NB4 (cell line): ENCODE measurements at regions not wholly inside any gene's neighbourhood (a gene's known extent, or its start where the extent isn't known, plus 50 kb on each side); places are given as distances from the start of the nearest gene placed in this dataset.
A peak's percentile ranks its signal among the peaks of the same experiment; 100 is the strongest.
"Not testable (repeated sequence)": the region's sequence is repeated elsewhere in the genome, so short reads cannot be mapped to it uniquely, and the experiment has no call there.

ENCODE experiments used
- DNase-seq: peaks from one replicate; pipeline ENCODE4 v3.0.0; 2010; ENCODE audit warnings: low read depth
- H3K4me3 ChIP-seq: one replicate; pipeline ENCODE4 v1.5.1; 2011; ENCODE audit warnings: mild to moderate bottlenecking, low read depth, low read length, moderate library complexity
- CTCF ChIP-seq: IDR thresholded peaks from one replicate; pipeline ENCODE4 v1.5.1; 2012; ENCODE audit warnings: low read depth, low read length
- MAX ChIP-seq: IDR thresholded peaks from 2 replicates; pipeline ENCODE4 v1.6.1; 2011; ENCODE audit warnings: low read depth, low read length
- MYC ChIP-seq: IDR thresholded peaks from 2 replicates; pipeline ENCODE4 v1.6.1; 2011; ENCODE audit warnings: low read depth, low read length
- POLR2A ChIP-seq: IDR thresholded peaks from 2 replicates; pipeline ENCODE4 v1.6.1; 2011; ENCODE audit warnings: mild to moderate bottlenecking; ENCODE audit not compliant: insufficient read length; ENCODE audit errors: extremely low read depth

GRCh38 chr5:113764382-113764781 lies 250.9 kb downstream of the YTHDC2 start:
- TF ChIP-seq CTCF (no peak), POLR2A (no peak), MAX (no peak), MYC (no peak)
- no peak for DNase-seq
- no peak overlapping the region for H3K4me3 ChIP-seq

GRCh38 chr5:113766827-113767226 lies 253.3 kb downstream of the YTHDC2 start:
- DNase-seq, H3K4me3 ChIP-seq: not testable (repeated sequence)

- H3K4me3 ChIP-seq = no peak overlapping the region
- DNase-seq = no peak
- no peak for TF ChIP-seq POLR2A
- no peak for TF ChIP-seq MAX
- no peak for TF ChIP-seq CTCF
- no peak for TF ChIP-seq MYC
Observed at GRCh38 chr5:113770648-113771047, 257.2 kb downstream of the YTHDC2 start.

- H3K4me3 ChIP-seq = no peak overlapping the region
- no peak for DNase-seq
- TF ChIP-seq MAX (no peak), MYC (no peak), POLR2A (no peak), CTCF (no peak)
Observed at GRCh38 chr5:113771483-113771882, 258.0 kb downstream of the YTHDC2 start.

- DNase-seq = no peak
- no peak overlapping the region for H3K4me3 ChIP-seq
- TF ChIP-seq MAX (no peak), POLR2A (no peak), MYC (no peak), CTCF (no peak)
Observed at GRCh38 chr5:113776168-113776567, 262.7 kb downstream of the YTHDC2 start.

- TF ChIP-seq MYC (no peak), POLR2A (no peak)
- peak; percentile 1 for DNase-seq
- H3K4me3 ChIP-seq = no peak overlapping the region
Observed at GRCh38 chr5:113776832-113777525, 263.5 kb downstream of the YTHDC2 start.

- no peak overlapping the region for H3K4me3 ChIP-seq
- DNase-seq = no peak
- no peak for TF ChIP-seq MYC
Observed at GRCh38 chr5:113778147-113778546, 264.7 kb downstream of the YTHDC2 start.
